Fibroblast of skin of scalp (primary cell): ENCODE measurements at regions not wholly inside any gene's neighbourhood (a gene's known extent, or its start where the extent isn't known, plus 50 kb on each side); places are given as distances from the start of the nearest gene placed in this dataset.

Experiments used
- DNase-seq: peaks from one replicate; pipeline ENCODE4 v3.0.0-alpha.2; 2013

GRCh38 chr1:112783059-112783458 lies 67.9 kb upstream of the PPM1J start:
- DNase-seq = no peak

- DNase-seq = no peak
Measured at GRCh38 chr1:112779665-112780526, 64.8 kb upstream of the PPM1J start.

- DNase-seq = no peak
Measured at GRCh38 chr1:112778137-112778536, 63.0 kb upstream of the PPM1J start.

- DNase-seq = no peak
Measured at GRCh38 chr1:112776688-112777087, 61.6 kb upstream of the PPM1J start.

GRCh38 chr1:112772781-112773180 lies 57.6 kb upstream of the PPM1J start:
- DNase-seq = no peak

- DNase-seq = no peak
Measured at GRCh38 chr1:112770724-112771123, 55.6 kb upstream of the PPM1J start.

GRCh38 chr1:112769611-112770010 lies 54.5 kb upstream of the PPM1J start:
- no peak for DNase-seq

- DNase-seq = no peak
Measured at GRCh38 chr1:112767646-112768045, 52.5 kb upstream of the PPM1J start.
